DMS114 treated with DMSO at 0.1 percent for 48 hours (cell line): ENCODE measurements at regions not wholly inside any gene's neighbourhood (a gene's known extent, or its start where the extent isn't known, plus 50 kb on each side); places are given as distances from the start of the nearest gene placed in this dataset.

Experiments used
- DNase-seq: peaks from one replicate; lab custom pipeline; 2025; ENCODE audit not compliant: unreplicated experiment; lab: John Stamatoyannopoulos, UW

- DNase-seq = no peak
These were observed 119.6 kb downstream of the CBLL2 start for GRCh38 chrX:22392133-22392948.

- no peak for DNase-seq
These were observed 122.7 kb downstream of the CBLL2 start for GRCh38 chrX:22395372-22395771.

DNA sequence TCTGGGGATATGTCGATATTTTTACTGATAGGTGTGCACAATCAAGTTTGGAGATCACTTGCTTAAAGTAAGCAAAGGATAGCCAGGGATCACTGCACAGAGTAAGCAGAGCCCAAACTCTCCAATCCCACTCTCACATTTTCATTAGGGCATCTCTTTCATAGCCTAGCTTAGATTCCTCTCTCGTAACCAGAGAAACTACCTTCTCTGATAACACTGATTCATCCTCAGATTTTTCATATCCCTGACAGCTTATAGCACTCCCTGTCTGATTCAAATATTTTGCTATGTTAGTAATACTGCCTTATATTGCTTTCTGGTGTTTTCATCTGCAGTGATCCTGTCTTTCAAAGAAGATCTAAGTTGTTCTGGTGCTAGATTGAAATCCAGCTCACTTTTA, 123.7 kb downstream of the CBLL2 start:
- no peak for DNase-seq

GRCh38 chrX:22397566-22397965, 124.9 kb downstream of the CBLL2 start:
- DNase-seq = no peak

- DNase-seq = no peak
These were observed 126.9 kb downstream of the CBLL2 start for GRCh38 chrX:22399437-22400192.

- no peak for DNase-seq
These were observed 131.6 kb downstream of the CBLL2 start for GRCh38 chrX:22404297-22404696.

DNA sequence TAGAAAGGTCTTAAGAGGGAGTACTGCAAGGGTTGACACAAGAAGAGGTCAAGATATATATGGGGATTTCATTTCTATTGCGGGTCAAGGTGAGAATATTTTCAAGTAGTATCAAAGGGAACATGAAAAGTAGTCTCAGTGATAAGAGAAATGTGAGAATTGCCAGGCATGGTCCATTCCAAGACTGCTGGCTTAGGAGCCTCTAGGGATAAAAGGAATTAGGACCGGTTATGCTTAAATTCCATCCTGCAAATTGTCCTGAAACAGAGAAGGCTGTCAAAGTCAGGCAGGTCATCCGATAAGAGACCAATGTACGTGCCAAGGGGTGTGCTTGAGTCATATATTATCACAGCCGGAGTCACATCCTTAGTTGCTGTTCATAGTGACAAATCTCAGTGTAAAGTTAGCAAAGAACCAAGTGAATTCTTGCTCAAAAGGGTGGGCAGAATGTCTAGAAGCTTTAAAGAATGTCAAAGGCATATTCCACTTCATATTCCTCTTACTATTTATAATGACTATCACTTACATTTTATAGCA, 133.6 kb downstream of the CBLL2 start:
- DNase-seq = no peak

GRCh38 chrX:22409418-22409817, 136.7 kb downstream of the CBLL2 start:
- no peak for DNase-seq

DNA sequence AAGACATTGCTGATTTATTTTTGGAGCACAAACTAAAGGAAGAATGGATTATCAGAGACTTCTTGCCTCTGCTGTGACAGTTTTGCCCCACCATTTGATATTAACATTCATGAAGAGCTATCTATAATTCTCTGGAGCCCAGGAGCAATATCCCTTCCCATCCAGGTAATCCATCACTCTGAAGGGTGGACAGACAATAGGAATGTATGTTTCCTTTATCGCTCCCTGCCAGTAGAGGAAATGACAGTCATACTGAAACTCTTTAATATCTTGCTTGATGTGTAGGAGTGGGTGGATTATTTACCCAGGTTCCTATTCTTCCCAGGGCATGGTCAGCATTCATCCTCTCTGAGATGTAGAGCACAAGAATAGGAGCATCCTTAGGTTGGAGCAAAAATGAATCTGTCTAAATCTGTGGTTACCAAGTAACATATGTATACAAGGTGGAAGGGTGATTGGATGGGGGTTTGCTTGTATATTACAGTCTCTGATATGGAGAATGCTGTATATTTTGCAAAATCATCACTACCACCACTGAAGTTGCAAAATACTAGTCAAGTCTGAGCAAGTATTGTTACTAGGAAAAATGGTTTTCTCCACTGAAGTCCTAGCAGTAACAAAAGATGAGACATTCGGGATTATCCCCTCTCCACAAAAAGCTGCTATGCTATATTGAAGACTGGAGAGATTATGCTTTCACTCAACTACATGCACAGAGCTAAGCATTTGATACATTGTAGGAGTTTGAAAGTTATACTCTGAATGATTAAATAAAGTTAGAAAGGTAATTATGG, 151.6 kb downstream of the CBLL2 start:
- DNase-seq = no peak

GRCh38 chrX:22424919-22425318, 152.2 kb downstream of the CBLL2 start:
- DNase-seq = no peak

DNA sequence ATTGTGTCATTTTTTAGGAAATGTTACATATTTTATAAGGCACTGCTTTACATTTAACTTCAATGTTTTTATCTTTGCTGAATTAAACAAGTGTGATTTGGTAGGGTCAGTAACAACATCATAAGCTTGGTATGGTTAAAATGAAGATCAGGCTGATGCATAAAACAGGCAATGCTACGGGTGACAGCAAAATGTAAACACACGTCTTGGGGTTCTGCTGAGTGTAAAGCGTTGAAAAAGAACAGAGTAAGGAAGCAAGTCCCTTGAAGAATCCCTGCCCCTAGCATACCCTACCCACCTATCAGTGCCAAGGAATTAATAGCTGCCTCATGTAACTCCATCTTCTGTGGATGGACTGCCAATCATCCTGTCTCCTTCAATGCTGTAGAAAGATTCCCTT, 157.0 kb downstream of the CBLL2 start:
- no peak for DNase-seq

DNA sequence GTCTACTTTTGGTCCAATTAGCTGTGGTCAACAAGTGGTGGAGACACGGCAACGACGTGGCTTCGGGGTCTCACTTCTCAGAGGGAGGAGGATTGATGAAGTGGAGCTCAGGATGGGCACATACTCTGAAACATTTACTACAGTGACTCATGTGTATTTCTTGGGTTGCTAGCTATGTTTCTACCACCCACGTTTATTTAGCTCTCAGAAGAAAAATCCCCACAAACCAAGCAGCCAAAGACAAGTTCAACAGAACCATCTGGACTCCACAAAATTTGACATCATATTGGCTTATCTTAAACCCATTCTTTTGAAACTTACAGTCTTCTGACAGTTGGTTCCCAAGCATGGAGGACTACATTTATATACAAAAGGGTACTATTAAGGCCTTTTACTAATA, 158.0 kb downstream of the CBLL2 start:
- no peak for DNase-seq

DNA sequence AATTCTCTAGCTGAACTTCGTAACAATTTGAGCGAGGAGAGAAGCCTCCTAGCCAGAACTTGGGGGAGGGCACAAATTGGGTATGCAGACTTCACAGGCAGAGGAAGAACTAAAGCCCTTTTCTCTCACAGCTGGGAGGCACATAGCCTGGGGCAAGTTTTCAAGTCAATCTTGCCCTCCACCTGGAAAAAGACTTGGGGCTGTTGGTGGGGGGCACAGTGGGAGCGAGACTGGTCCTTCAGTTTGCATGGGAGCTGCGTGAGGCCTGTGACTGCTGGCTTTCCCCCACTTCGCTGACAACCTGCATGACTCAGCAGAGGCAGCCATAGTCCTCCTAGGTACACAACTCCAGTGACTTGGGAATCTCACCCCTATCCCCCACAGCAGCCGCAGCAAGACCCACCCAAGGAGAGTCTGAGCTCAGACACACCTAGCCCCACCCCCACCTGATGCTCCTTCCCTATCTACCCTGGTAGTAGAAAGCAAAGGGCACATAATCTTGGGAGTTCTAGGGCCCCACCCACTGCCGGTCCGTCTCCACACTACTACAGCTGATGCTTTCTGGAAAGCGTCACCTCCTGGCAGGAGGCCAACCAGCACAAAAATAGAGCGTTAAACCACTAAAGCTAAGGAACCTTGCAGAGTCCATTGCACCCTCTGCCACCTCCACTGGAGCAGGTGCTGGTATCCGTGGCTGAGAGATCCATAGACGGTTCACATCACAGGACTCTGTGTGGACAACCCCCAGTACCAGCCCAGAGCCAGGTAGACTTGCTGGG, 160.8 kb downstream of the CBLL2 start:
- DNase-seq = no peak

GRCh38 chrX:22445880-22446279, 173.2 kb downstream of the CBLL2 start:
- DNase-seq = no peak

DNA sequence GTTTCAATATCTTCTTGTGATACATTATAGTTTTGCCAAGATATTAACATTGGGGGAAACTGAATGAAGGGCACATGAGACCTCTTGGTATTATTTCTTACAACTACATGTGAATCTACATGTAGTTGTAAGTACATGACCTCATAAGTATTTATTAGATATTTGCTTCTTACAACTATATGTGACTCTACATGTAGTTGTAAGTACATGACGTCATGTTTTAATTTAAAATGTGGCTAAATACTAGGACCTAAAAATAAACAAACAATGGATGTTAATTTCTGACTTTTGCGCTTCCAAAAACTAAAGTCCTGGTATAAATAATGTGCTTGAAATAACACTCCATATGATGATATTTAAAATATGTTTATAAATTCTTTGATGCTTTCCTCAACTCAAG, 190.2 kb downstream of the CBLL2 start:
- DNase-seq = no peak

- DNase-seq = no peak
These were observed 194.9 kb downstream of the CBLL2 start for GRCh38 chrX:22467571-22467970.

GRCh38 chrX:22481436-22481835, 208.7 kb downstream of the CBLL2 start:
- no peak for DNase-seq

GRCh38 chrX:22486296-22486695, 213.6 kb downstream of the CBLL2 start:
- no peak for DNase-seq

GRCh38 chrX:22516893-22517292, 244.2 kb downstream of the CBLL2 start:
- no peak for DNase-seq

- DNase-seq = no peak
These were observed 247.6 kb downstream of the CBLL2 start for GRCh38 chrX:22520128-22520828.
